Fibroblast of peridontal ligament (primary cell): ENCODE measurements at regions not wholly inside any gene's neighbourhood (a gene's known extent, or its start where the extent isn't known, plus 50 kb on each side); places are given as distances from the start of the nearest gene placed in this dataset.
A peak's percentile ranks its signal among the peaks of the same experiment; 100 is the strongest.

Experiments
- DNase-seq: peaks from one replicate; pipeline ENCODE4 v3.0.0-alpha.2; 2010; ENCODE audit errors: extremely low read depth

- no peak for DNase-seq
These were observed 181.0 kb downstream of the AASDH start for GRCh38 chr4:56206258-56206657.

- DNase-seq = no peak
These were observed 187.0 kb downstream of the AASDH start for GRCh38 chr4:56200275-56200674.

- no peak for DNase-seq
These were observed 189.0 kb downstream of the AASDH start for GRCh38 chr4:56198265-56198664.

GRCh38 chr4:56197387-56197786 lies 189.9 kb downstream of the AASDH start:
- no peak for DNase-seq

- no peak for DNase-seq
These were observed 192.3 kb downstream of the AASDH start for GRCh38 chr4:56195025-56195424.

- DNase-seq = no peak
These were observed 195.8 kb downstream of the AASDH start for GRCh38 chr4:56191534-56191933.

- DNase-seq = no peak
These were observed 199.6 kb downstream of the AASDH start for GRCh38 chr4:56187688-56188087.

- no peak for DNase-seq
These were observed 200.3 kb downstream of the AASDH start for GRCh38 chr4:56186808-56187523.

GRCh38 chr4:56185901-56186300 lies 201.4 kb downstream of the AASDH start:
- no peak for DNase-seq

- DNase-seq = no peak
These were observed 203.1 kb downstream of the AASDH start for GRCh38 chr4:56184214-56184613.

- DNase-seq = no peak
These were observed 203.8 kb downstream of the AASDH start for GRCh38 chr4:56183344-56183959.

- no peak for DNase-seq
These were observed 204.9 kb downstream of the AASDH start for GRCh38 chr4:56182356-56182755.

GRCh38 chr4:56181140-56181953 lies 205.9 kb downstream of the AASDH start:
- DNase-seq = no peak

- DNase-seq = no peak
These were observed 218.2 kb downstream of the AASDH start for GRCh38 chr4:56169061-56169460.

- DNase-seq = no peak
These were observed 216.2 kb downstream of the CEP135 start for GRCh38 chr4:56164907-56165306.

- DNase-seq = no peak
These were observed 211.9 kb downstream of the CEP135 start for GRCh38 chr4:56160636-56161035.

GRCh38 chr4:56158483-56158882 lies 209.7 kb downstream of the CEP135 start:
- DNase-seq = no peak

GRCh38 chr4:56156141-56156540 lies 207.4 kb downstream of the CEP135 start:
- no peak for DNase-seq

- no peak for DNase-seq
These were observed 206.7 kb downstream of the CEP135 start for GRCh38 chr4:56155432-56155831.

- peak; percentile 29 for DNase-seq
These were observed 200.8 kb downstream of the CEP135 start for GRCh38 chr4:56149591-56149990.

- no peak for DNase-seq
These were observed 199.7 kb downstream of the CEP135 start for GRCh38 chr4:56148428-56148827.

- DNase-seq = peak; percentile 39
These were observed 198.6 kb downstream of the CEP135 start for GRCh38 chr4:56147371-56147770.

GRCh38 chr4:56146956-56147355 lies 198.2 kb downstream of the CEP135 start:
- DNase-seq = no peak
